Nephron progenitor cell (in vitro differentiated cells): ENCODE measurements at regions not wholly inside any gene's neighbourhood (a gene's known extent, or its start where the extent isn't known, plus 50 kb on each side); places are given as distances from the start of the nearest gene placed in this dataset.

Experiments used
- DNase-seq: peaks from one replicate; pipeline ENCODE4 v3.0.0; 2021
- H3K27ac Mint-ChIP-seq: 2 replicates; pipeline ENCODE4 v1.8.0; 2021; ENCODE audit warnings: mild to moderate bottlenecking, moderate library complexity, mixed read lengths
- H3K27me3 Mint-ChIP-seq: 2 replicates; pipeline ENCODE4 v1.8.0; 2021; ENCODE audit warnings: mild to moderate bottlenecking, low read depth, mixed read lengths; ENCODE audit not compliant: poor library complexity
- H3K36me3 Mint-ChIP-seq: 2 replicates; pipeline ENCODE4 v1.8.0; 2021; ENCODE audit warnings: low read depth, mixed read lengths
- H3K4me1 Mint-ChIP-seq: 2 replicates; pipeline ENCODE4 v1.8.0; 2021; ENCODE audit warnings: mixed read lengths
- H3K4me3 Mint-ChIP-seq: 2 replicates; pipeline ENCODE4 v1.8.0; 2021; ENCODE audit warnings: mild to moderate bottlenecking, moderate library complexity, mixed read lengths
- H3K9me3 Mint-ChIP-seq: 2 replicates; pipeline ENCODE4 v1.8.0; 2021; ENCODE audit warnings: mild to moderate bottlenecking, moderate library complexity, mixed read lengths
- TF ChIP-seq, protein P1 (sequence below): fragments of 200-600 bp; sonication (generic); IDR thresholded peaks from 2 replicates; pipeline ENCODE4 v1.5.0; 2021; ENCODE audit warnings: antibody characterized with exemption

DNA sequence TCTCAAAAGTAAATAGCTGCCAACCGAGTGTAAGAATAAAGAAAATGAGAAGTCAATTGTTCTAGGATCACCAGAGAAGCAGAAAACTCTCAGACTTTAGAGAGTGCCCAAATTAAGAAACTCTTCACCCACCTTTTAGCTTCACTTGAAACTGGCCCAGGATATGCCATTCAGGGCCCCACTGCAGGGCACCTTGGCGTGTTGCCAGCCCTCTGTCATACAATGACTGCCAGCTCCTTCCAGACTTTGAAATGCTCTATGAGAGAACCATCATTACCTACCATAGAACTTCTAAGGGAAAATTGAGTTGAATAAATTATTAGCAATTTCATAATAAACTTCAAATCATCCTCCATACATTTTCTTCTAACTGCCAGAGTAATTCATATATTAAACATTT, 240.5 kb downstream of the CETN3 start:
- Mint-ChIP-seq H3K9me3 (no peaks in the 10 kb centered on the region), H3K27me3 (peaks cover 6% of the 10 kb centered on the region), H3K27ac (no peak overlapping the region), H3K4me3 (no peak overlapping the region), H3K36me3 (no peaks in the 10 kb centered on the region), H3K4me1 (peaks cover 8% of the 10 kb centered on the region)
- TF ChIP-seq, protein P1, sequence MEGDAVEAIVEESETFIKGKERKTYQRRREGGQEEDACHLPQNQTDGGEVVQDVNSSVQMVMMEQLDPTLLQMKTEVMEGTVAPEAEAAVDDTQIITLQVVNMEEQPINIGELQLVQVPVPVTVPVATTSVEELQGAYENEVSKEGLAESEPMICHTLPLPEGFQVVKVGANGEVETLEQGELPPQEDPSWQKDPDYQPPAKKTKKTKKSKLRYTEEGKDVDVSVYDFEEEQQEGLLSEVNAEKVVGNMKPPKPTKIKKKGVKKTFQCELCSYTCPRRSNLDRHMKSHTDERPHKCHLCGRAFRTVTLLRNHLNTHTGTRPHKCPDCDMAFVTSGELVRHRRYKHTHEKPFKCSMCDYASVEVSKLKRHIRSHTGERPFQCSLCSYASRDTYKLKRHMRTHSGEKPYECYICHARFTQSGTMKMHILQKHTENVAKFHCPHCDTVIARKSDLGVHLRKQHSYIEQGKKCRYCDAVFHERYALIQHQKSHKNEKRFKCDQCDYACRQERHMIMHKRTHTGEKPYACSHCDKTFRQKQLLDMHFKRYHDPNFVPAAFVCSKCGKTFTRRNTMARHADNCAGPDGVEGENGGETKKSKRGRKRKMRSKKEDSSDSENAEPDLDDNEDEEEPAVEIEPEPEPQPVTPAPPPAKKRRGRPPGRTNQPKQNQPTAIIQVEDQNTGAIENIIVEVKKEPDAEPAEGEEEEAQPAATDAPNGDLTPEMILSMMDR, result no peak
- DNase-seq, result no peak

DNA sequence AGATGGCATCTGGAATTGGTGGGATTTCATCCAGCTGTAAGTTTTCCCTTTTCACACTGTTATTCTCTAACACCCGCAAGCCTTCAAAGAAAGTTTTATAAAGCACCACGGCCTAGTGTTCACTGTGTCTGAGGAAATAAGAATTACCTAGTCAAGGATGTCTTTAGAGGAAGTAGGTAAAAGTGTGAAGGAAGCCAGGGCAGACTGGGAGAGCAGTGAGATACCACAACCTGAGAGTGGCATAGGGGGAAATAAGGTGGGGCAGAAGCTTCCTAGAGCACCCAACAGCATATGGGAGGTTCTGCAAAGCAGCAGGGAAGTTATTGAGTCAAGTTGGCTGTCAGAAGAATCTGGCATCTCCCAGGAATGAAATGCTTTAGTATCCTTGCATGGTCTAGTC, 241.2 kb downstream of the CETN3 start:
- Mint-ChIP-seq H3K4me3 (no peak overlapping the region), H3K36me3 (no peaks in the 10 kb centered on the region), H3K4me1 (peaks cover 8% of the 10 kb centered on the region), H3K27ac (no peak overlapping the region), H3K9me3 (no peaks in the 10 kb centered on the region), H3K27me3 (peaks cover 6% of the 10 kb centered on the region)
- TF ChIP-seq, protein P1, result no peak
- no peak for DNase-seq

DNA sequence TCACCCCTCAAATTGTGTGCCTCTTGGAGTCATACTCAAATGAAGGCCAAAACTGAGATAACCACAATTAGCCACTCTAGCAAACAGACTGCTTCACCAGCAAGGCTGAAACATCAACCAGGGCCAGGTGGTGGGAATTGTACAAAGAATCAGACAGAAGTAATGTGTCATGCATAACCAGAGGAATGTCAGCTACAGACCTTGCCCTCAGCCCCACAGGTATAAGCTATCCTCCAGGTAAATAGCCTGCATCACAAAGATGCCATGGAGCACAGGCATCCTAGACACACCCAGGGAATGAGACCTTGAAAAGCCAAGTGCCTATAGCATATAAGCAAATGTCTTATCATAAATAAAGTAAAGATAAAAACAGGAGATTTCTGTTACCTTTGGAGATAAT, 242.7 kb downstream of the CETN3 start:
- Mint-ChIP-seq H3K4me1 (peaks cover 8% of the 10 kb centered on the region), H3K27me3 (peaks cover 6% of the 10 kb centered on the region), H3K36me3 (no peaks in the 10 kb centered on the region), H3K27ac (no peak overlapping the region), H3K9me3 (no peaks in the 10 kb centered on the region), H3K4me3 (no peak overlapping the region)
- no peak for DNase-seq
- TF ChIP-seq, protein P1, result no peak

DNA sequence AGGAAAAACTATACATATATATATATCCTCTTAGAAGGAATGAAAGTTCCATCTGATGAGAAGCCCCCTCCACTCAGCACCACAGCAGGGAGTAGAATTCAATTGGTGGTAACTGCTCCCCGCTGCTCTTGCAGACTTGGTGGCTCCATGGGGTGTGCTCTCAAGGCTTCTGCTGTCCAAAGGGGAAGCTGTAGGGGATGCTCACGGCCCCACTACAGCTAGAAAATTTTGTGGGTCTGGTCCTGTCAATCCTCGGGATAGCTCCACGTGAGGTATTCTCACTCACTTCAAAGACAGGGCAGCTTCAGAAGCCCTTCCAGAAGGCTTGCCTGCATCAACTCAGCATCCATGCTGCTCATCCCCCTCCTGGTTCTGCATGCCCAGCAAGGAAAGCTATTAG, 247.2 kb downstream of the CETN3 start:
- no peaks in the 10 kb centered on the region for H3K9me3 Mint-ChIP-seq
- no peak overlapping the region for H3K4me3 Mint-ChIP-seq
- no peak for DNase-seq
- no peaks in the 10 kb centered on the region for H3K4me1 Mint-ChIP-seq
- TF ChIP-seq, protein P1, result no peak
- no peaks in the 10 kb centered on the region for H3K36me3 Mint-ChIP-seq
- H3K27ac Mint-ChIP-seq, result no peak overlapping the region
- H3K27me3 Mint-ChIP-seq, result peaks cover 3% of the 10 kb centered on the region

DNA sequence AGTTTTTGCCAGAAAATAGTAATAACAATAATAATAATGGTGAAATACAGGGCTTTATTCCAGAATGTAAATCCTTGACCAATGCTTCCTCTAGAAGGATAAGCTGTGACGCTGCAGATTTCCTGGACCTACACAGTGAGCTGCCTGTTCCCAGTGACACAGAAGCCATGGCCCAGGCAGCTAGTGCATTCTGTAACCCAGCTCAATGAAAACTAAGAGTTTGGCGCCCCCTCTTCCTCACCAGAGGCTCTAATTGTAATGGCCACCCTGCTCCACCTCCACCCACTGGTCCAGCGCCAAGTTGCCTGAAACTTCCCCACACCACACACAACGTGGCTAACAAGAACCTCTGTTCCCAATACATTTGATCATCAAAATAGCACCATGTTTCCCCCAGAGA, 248.1 kb downstream of the CETN3 start:
- Mint-ChIP-seq H3K4me3 (no peak overlapping the region), H3K27me3 (peaks cover 3% of the 10 kb centered on the region), H3K36me3 (no peaks in the 10 kb centered on the region), H3K4me1 (no peaks in the 10 kb centered on the region), H3K27ac (no peak overlapping the region), H3K9me3 (no peaks in the 10 kb centered on the region)
- peak; percentile 40 for DNase-seq
- TF ChIP-seq, protein P1, result peak; percentile 16

DNA sequence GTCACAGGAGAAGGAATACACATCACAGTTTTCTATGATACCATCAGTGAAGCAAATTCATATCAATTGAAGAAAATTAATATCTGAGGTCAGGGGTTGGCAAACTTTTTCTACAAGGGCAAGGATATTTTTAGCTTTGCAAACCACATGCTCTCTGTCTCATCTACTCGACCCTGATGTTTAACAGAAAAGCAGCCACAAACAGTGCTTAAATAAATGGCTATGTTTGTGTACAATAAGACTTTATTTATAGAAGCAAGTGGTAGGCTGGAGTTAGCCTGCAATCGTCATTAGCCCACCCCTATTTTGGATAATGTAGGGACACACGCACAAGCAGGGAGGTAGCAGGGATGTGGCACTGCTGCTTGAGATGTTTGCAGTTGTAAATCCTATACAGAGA, 251.4 kb downstream of the CETN3 start:
- no peak for DNase-seq
- Mint-ChIP-seq H3K27me3 (no peaks in the 10 kb centered on the region), H3K4me1 (no peaks in the 10 kb centered on the region), H3K36me3 (peaks cover 6% of the 10 kb centered on the region), H3K27ac (no peak overlapping the region), H3K4me3 (no peak overlapping the region), H3K9me3 (peaks cover 14% of the 10 kb centered on the region)
- TF ChIP-seq, protein P1, result no peak
